H9 (cell line): ENCODE measurements at regions not wholly inside any gene's neighbourhood (a gene's known extent, or its start where the extent isn't known, plus 50 kb on each side); places are given as distances from the start of the nearest gene placed in this dataset.

ENCODE experiments used
- DNase-seq: peaks from one replicate; pipeline ENCODE4 v3.0.0-alpha.2; 2017
- H2AFZ ChIP-seq: one replicate; pipeline ENCODE4 v1.6.1; 2013; ENCODE audit warnings: mild to moderate bottlenecking, low read length, control low read depth, moderate library complexity
- H2AK5ac ChIP-seq: 2 replicates; pipeline ENCODE4 v1.6.1; 2013; ENCODE audit warnings: low read length, control low read depth, mixed read lengths; ENCODE audit not compliant: insufficient read length
- H2BK120ac ChIP-seq: one replicate; pipeline ENCODE4 v1.6.1; 2013; ENCODE audit warnings: low read depth, mild to moderate bottlenecking, low read length, control low read depth, inconsistent platforms; ENCODE audit not compliant: poor library complexity, severe bottlenecking
- H2BK12ac ChIP-seq: 2 replicates; pipeline ENCODE4 v1.6.1; 2013; ENCODE audit warnings: low read length, control low read depth, mixed read lengths, low read depth; ENCODE audit not compliant: insufficient read length
- H2BK15ac ChIP-seq: 2 replicates; pipeline ENCODE4 v1.6.1; 2013; ENCODE audit warnings: low read depth, low read length, control low read depth
- H2BK20ac ChIP-seq: one replicate; pipeline ENCODE4 v1.6.1; 2013; ENCODE audit warnings: low read depth, mild to moderate bottlenecking, low read length, control low read depth, inconsistent platforms; ENCODE audit not compliant: poor library complexity, severe bottlenecking
- H2BK5ac ChIP-seq: 2 replicates; pipeline ENCODE4 v1.6.1; 2013; ENCODE audit warnings: low read length, control low read depth, mixed read lengths; ENCODE audit not compliant: insufficient read length
- H3K14ac ChIP-seq: 2 replicates; pipeline ENCODE4 v1.6.1; 2013; ENCODE audit warnings: low read length, control low read depth; ENCODE audit not compliant: insufficient read depth
- H3K18ac ChIP-seq: 2 replicates; pipeline ENCODE4 v1.6.1; 2013; ENCODE audit warnings: low read depth, mild to moderate bottlenecking, mixed read lengths, low read length, control low read depth; ENCODE audit not compliant: insufficient read length
- H3K23ac ChIP-seq: 2 replicates; pipeline ENCODE4 v1.6.1; 2013; ENCODE audit warnings: low read length, control low read depth, mixed read lengths, low read depth; ENCODE audit not compliant: insufficient read length
- H3K23me2 ChIP-seq: 2 replicates; pipeline ENCODE4 v1.6.1; 2013; ENCODE audit warnings: low read depth, mild to moderate bottlenecking, mixed read lengths, low read length, control low read depth; ENCODE audit not compliant: insufficient read length, poor library complexity, severe bottlenecking
- H3K27ac ChIP-seq: 2 replicates; pipeline ENCODE4 v1.5.1; 2013; ENCODE audit warnings: low read length, control low read depth, mixed read lengths, low read depth; ENCODE audit not compliant: insufficient read length
- H3K27me3 ChIP-seq: 2 replicates; pipeline ENCODE4 v1.6.1; 2013; ENCODE audit warnings: low read length, control low read depth, inconsistent platforms; ENCODE audit not compliant: insufficient read depth
- H3K4ac ChIP-seq: 2 replicates; pipeline ENCODE4 v1.6.1; 2013; ENCODE audit warnings: low read depth, mild to moderate bottlenecking, control low read depth, inconsistent platforms, low read length, moderate library complexity
- H3K4me1 ChIP-seq: 2 replicates; pipeline ENCODE4 v1.6.1; 2013; ENCODE audit warnings: low read length, control low read depth, inconsistent platforms; ENCODE audit not compliant: insufficient read depth
- H3K4me2 ChIP-seq: 2 replicates; pipeline ENCODE4 v1.6.1; 2013; ENCODE audit warnings: low read length, control low read depth, mixed read lengths; ENCODE audit not compliant: insufficient read length, insufficient read depth
- H3K56ac ChIP-seq: 2 replicates; pipeline ENCODE4 v1.6.1; 2013; ENCODE audit warnings: low read depth, mild to moderate bottlenecking, mixed read lengths, low read length, control low read depth; ENCODE audit not compliant: insufficient read length
- H3K79me1 ChIP-seq: 2 replicates; pipeline ENCODE4 v1.6.1; 2013; ENCODE audit warnings: low read depth, mild to moderate bottlenecking, moderate library complexity, low read length, control low read depth, inconsistent platforms; ENCODE audit not compliant: insufficient read depth, poor library complexity, severe bottlenecking
- H3K79me2 ChIP-seq: 2 replicates; pipeline ENCODE4 v1.6.1; 2013; ENCODE audit warnings: low read length, control low read depth, inconsistent platforms; ENCODE audit not compliant: insufficient read depth
- H3K9ac ChIP-seq: 2 replicates; pipeline ENCODE4 v1.6.1; 2013; ENCODE audit warnings: low read length, control low read depth, mixed read lengths; ENCODE audit not compliant: insufficient read length; ENCODE audit errors: extremely low read depth
- H3K9me3 ChIP-seq: one replicate; pipeline ENCODE4 v1.6.1; 2013; ENCODE audit warnings: low read depth, low read length, inconsistent platforms; ENCODE audit not compliant: control insufficient read depth
- H3T11ph ChIP-seq: one replicate; pipeline ENCODE4 v1.6.1; 2013; ENCODE audit warnings: mild to moderate bottlenecking, low read length, control low read depth, inconsistent platforms
- H4K20me1 ChIP-seq: one replicate; pipeline ENCODE4 v1.6.1; 2013; ENCODE audit not compliant: control insufficient read depth, insufficient read length, insufficient read depth
- H4K5ac ChIP-seq: 2 replicates; pipeline ENCODE4 v1.6.1; 2013; ENCODE audit warnings: low read depth, mild to moderate bottlenecking, mixed read lengths, low read length, control low read depth; ENCODE audit not compliant: insufficient read length
- H4K8ac ChIP-seq: replicated peaks from 2 replicates; pipeline ENCODE4 v1.6.1; 2013; ENCODE audit warnings: low read length, control low read depth, mixed read lengths, low read depth; ENCODE audit not compliant: insufficient read length
- H4K91ac ChIP-seq: 2 replicates; pipeline ENCODE4 v1.6.1; 2013; ENCODE audit warnings: low read depth, mild to moderate bottlenecking, moderate library complexity, mixed read lengths, low read length, control low read depth; ENCODE audit not compliant: insufficient read length
- H3K27ac Mint-ChIP-seq, 3 experiments: 2 replicates in 2 of 3; 3 replicates in 1 of 3; pipeline ENCODE4 v1.8.0; 2020 to 2021; ENCODE audit warnings: mixed read lengths in 3 of 3, mild to moderate bottlenecking in 1 of 3, moderate library complexity in 1 of 3
- H3K27me3 Mint-ChIP-seq: 2 replicates; pipeline ENCODE4 v1.8.0; 2021; ENCODE audit warnings: low read depth, mild to moderate bottlenecking, moderate library complexity, mixed read lengths
- H3K36me3 Mint-ChIP-seq, 3 experiments: 2 replicates in 2 of 3; 3 replicates in 1 of 3; pipeline ENCODE4 v1.8.0; 2020 to 2021; ENCODE audit warnings: low read depth in 3 of 3, mixed read lengths in 3 of 3; ENCODE audit not compliant: insufficient read depth in 1 of 3
- H3K4me1 Mint-ChIP-seq, 2 experiments: 2 replicates each; pipeline ENCODE4 v1.8.0; 2020; ENCODE audit warnings: mixed read lengths in 2 of 2
- H3K4me3 Mint-ChIP-seq, 2 experiments: 2 replicates in 1 of 2; 3 replicates in 1 of 2; pipeline ENCODE4 v1.8.0; 2020 to 2021; ENCODE audit warnings: mild to moderate bottlenecking in 2 of 2, mixed read lengths in 2 of 2, moderate library complexity in 1 of 2
- H3K9me3 Mint-ChIP-seq, 2 experiments: 2 replicates in 1 of 2; 3 replicates in 1 of 2; pipeline ENCODE4 v1.8.0; 2020; ENCODE audit warnings: mild to moderate bottlenecking in 2 of 2, mixed read lengths in 2 of 2, moderate library complexity in 1 of 2
- WGBS: extraction: QIAGEN DNeasy Blood & Tissue Kit; methylation state at CpG from one replicate; pipeline ENCODE4 v1.1.7; 2013; ENCODE audit warnings: missing lambda C conversion rate, low lambda C conversion rate, mixed read lengths; ENCODE audit not compliant: insufficient read length; ENCODE audit errors: extremely low coverage; 5-methylcytosine and 5-hydroxymethylcytosine counted together
- TF ChIP-seq, protein P1 (sequence below): fragments of 200-600 bp; sonication (generic); conservative IDR thresholded peaks from 3 replicates; pipeline ENCODE4 v1.8.0; 2021; ENCODE audit warnings: antibody characterized with exemption, mild to moderate bottlenecking

DNA sequence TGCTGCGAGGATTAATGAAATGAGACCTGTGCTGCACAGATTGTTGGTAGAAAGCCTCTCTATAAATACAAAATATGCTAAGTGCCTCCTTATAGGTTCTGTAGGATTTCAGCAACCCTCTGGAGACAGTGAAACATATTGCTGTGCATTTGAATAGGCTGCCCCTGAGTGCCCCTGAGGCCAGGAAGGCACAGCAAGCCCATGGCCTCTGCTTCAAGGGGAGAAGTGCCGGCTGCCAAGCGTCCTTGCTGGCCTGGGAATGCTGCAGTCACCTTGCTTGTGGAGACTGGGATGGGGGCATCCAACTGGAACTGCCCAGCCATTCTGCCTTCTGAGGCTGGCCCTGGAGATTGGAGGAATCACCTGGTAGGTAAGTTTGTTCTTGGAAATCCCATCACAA, 397.2 kb upstream of the SMIM21 start:
- Histone ChIP-seq H3K9ac (no peak overlapping the region), H4K91ac (no peak overlapping the region), H3K4ac (no peak overlapping the region), H3K4me2 (no peak overlapping the region), H2BK15ac (no peak overlapping the region), H2BK5ac (no peak overlapping the region), H3K79me2 (no peaks in the 10 kb centered on the region), H3K14ac (no peak overlapping the region), H3K4me1 (peaks cover 3% of the 10 kb centered on the region; the same call in 1 of the 2 replicates), H3K18ac (no peak overlapping the region), H3T11ph (no peak overlapping the region), H3K23ac (no peak overlapping the region), H2AFZ (no peak overlapping the region), H4K20me1 (no peaks in the 10 kb centered on the region), H3K56ac (no peak overlapping the region), H2BK120ac (no peak overlapping the region), H3K79me1 (no peaks in the 10 kb centered on the region), H3K23me2 (no peaks in the 10 kb centered on the region), H4K5ac (no peak overlapping the region), H3K27ac (no peak overlapping the region), H4K8ac (no peak overlapping the region), H2AK5ac (no peak overlapping the region), H3K9me3 (no peaks in the 10 kb centered on the region), H2BK20ac (no peak overlapping the region), H2BK12ac (no peak overlapping the region), H3K27me3 (no peaks in the 10 kb centered on the region)
- Mint-ChIP-seq H3K4me3 (no peak overlapping the region), H3K9me3 (no peaks in the 10 kb centered on the region; a peak in 1 of 5 replicates), H3K27me3 (peaks cover 4% of the 10 kb centered on the region), H3K4me1 (peaks cover 34 to 36% of the 10 kb centered on the region in 2 experiments), H3K36me3 (no peaks in the 10 kb centered on the region; a peak in 1 of 7 replicates), H3K27ac (no peak overlapping the region)
- DNase-seq, result no peak
- TF ChIP-seq, protein P1, sequence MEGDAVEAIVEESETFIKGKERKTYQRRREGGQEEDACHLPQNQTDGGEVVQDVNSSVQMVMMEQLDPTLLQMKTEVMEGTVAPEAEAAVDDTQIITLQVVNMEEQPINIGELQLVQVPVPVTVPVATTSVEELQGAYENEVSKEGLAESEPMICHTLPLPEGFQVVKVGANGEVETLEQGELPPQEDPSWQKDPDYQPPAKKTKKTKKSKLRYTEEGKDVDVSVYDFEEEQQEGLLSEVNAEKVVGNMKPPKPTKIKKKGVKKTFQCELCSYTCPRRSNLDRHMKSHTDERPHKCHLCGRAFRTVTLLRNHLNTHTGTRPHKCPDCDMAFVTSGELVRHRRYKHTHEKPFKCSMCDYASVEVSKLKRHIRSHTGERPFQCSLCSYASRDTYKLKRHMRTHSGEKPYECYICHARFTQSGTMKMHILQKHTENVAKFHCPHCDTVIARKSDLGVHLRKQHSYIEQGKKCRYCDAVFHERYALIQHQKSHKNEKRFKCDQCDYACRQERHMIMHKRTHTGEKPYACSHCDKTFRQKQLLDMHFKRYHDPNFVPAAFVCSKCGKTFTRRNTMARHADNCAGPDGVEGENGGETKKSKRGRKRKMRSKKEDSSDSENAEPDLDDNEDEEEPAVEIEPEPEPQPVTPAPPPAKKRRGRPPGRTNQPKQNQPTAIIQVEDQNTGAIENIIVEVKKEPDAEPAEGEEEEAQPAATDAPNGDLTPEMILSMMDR, result no peak
- no CpG with 5 or more reads among the region's 3 CpGs for WGBS
